ENCODE measurements at regions not wholly inside any gene's neighbourhood (a gene's known extent, or its start where the extent isn't known, plus 50 kb on each side); places are given as distances from the start of the nearest gene placed in this dataset.

- H3K4me1 ChIP-seq (ENCODE audit: low read length), result no peaks in the 10 kb centered on the region
- H3K79me2 ChIP-seq (ENCODE audit: low read length), result no peaks in the 10 kb centered on the region
- H4K20me1 ChIP-seq (ENCODE audit: insufficient read depth, low read length), result no peaks in the 10 kb centered on the region
- H3K4me3 ChIP-seq (ENCODE audit: low read length), result no peak overlapping the region
- no peak overlapping the region for H3K4me2 ChIP-seq (ENCODE audit: low read depth, low read length)
- H3F3A ChIP-seq (ENCODE audit: insufficient read depth, low read length), result no peaks in the 10 kb centered on the region
- H3K9me2 ChIP-seq (replicated peaks; ENCODE audit: insufficient read depth, low read length), result no peaks in the 10 kb centered on the region
- TF ChIP-seq EZH2 (optimal IDR thresholded peaks at IDR 0.05; ENCODE audit: low read depth, low read length) (no peak), CTCF (IDR thresholded peaks at IDR 0.05; ENCODE audit: low read length) (no peak), EZH2phosphoT487 (IDR thresholded peaks at IDR 0.05; ENCODE audit: low read length) (no peak)
- no peak overlapping the region for H3K27ac ChIP-seq (ENCODE audit: low read length)
- no peaks in the 10 kb centered on the region for H3K27me3 ChIP-seq (replicated peaks; ENCODE audit: insufficient read depth, low read length)
- no peak overlapping the region for H2AFZ ChIP-seq (ENCODE audit: low read length)
- DNase-seq, result no peak
- H3K9ac ChIP-seq (ENCODE audit: low read length), result no peak overlapping the region
- H3K9me3 ChIP-seq (replicated peaks; ENCODE audit: insufficient read depth, low read length), result no peaks in the 10 kb centered on the region
- no peaks in the 10 kb centered on the region for H3K36me3 ChIP-seq (replicated peaks; ENCODE audit: insufficient read depth, low read length)
Observed at GRCh38 chr3:6367171-6367570, 493.7 kb upstream of the GRM7 start.

- Histone ChIP-seq H3K4me2 (ENCODE audit: low read depth, low read length) (no peak overlapping the region), H3K9me3 (replicated peaks; ENCODE audit: insufficient read depth, low read length) (no peaks in the 10 kb centered on the region), H3F3A (ENCODE audit: insufficient read depth, low read length) (no peaks in the 10 kb centered on the region), H3K9ac (ENCODE audit: low read length) (no peak overlapping the region), H3K79me2 (ENCODE audit: low read length) (no peaks in the 10 kb centered on the region), H3K36me3 (replicated peaks; ENCODE audit: insufficient read depth, low read length) (no peaks in the 10 kb centered on the region), H3K9me2 (replicated peaks; ENCODE audit: insufficient read depth, low read length) (no peaks in the 10 kb centered on the region), H3K27me3 (replicated peaks; ENCODE audit: insufficient read depth, low read length) (no peaks in the 10 kb centered on the region), H3K4me3 (ENCODE audit: low read length) (no peak overlapping the region), H3K4me1 (ENCODE audit: low read length) (no peaks in the 10 kb centered on the region), H2AFZ (ENCODE audit: low read length) (no peak overlapping the region), H3K27ac (ENCODE audit: low read length) (no peak overlapping the region), H4K20me1 (ENCODE audit: insufficient read depth, low read length) (no peaks in the 10 kb centered on the region)
- DNase-seq, result no peak
- TF ChIP-seq CTCF (IDR thresholded peaks at IDR 0.05; ENCODE audit: low read length) (no peak), EZH2phosphoT487 (IDR thresholded peaks at IDR 0.05; ENCODE audit: low read length) (no peak)
Observed at GRCh38 chr3:6392123-6392522, 468.8 kb upstream of the GRM7 start.

GRCh38 chr3:6394944-6395343 lies 466.0 kb upstream of the GRM7 start:
- H4K20me1 ChIP-seq (ENCODE audit: insufficient read depth, low read length), result no peaks in the 10 kb centered on the region
- no peak overlapping the region for H3K27ac ChIP-seq (ENCODE audit: low read length)

More at GRCh38 chr3:6394944-6395343, 466.0 kb upstream of the GRM7 start:
- H3K4me3 ChIP-seq (ENCODE audit: low read length), result no peak overlapping the region
- no peak overlapping the region for H3K4me2 ChIP-seq (ENCODE audit: low read depth, low read length)
- TF ChIP-seq EZH2phosphoT487 (IDR thresholded peaks at IDR 0.05; ENCODE audit: low read length) (no peak), CTCF (IDR thresholded peaks at IDR 0.05; ENCODE audit: low read length) (no peak), EZH2 (optimal IDR thresholded peaks at IDR 0.05; ENCODE audit: low read depth, low read length) (no peak)
- H3K9me2 ChIP-seq (replicated peaks; ENCODE audit: insufficient read depth, low read length), result no peaks in the 10 kb centered on the region
- H3K4me1 ChIP-seq (ENCODE audit: low read length), result no peaks in the 10 kb centered on the region
- no peak overlapping the region for H3K9ac ChIP-seq (ENCODE audit: low read length)
- no peak for DNase-seq
- H3K79me2 ChIP-seq (ENCODE audit: low read length), result no peaks in the 10 kb centered on the region
- no peaks in the 10 kb centered on the region for H3F3A ChIP-seq (ENCODE audit: insufficient read depth, low read length)
- no peaks in the 10 kb centered on the region for H3K9me3 ChIP-seq (replicated peaks; ENCODE audit: insufficient read depth, low read length)
- H3K27me3 ChIP-seq (replicated peaks; ENCODE audit: insufficient read depth, low read length), result no peaks in the 10 kb centered on the region
- no peak overlapping the region for H2AFZ ChIP-seq (ENCODE audit: low read length)
- H3K36me3 ChIP-seq (replicated peaks; ENCODE audit: insufficient read depth, low read length), result no peaks in the 10 kb centered on the region
